VCaP (cell line): ENCODE measurements at regions not wholly inside any gene's neighbourhood (a gene's known extent, or its start where the extent isn't known, plus 50 kb on each side); places are given as distances from the start of the nearest gene placed in this dataset.

Experiments used
- H3K27ac ChIP-seq: fragments of 450-650 bp; 2 replicates; pipeline ENCODE4 v1.5.1; 2017
- CTCF ChIP-seq: fragments of 450-650 bp; conservative IDR thresholded peaks from 2 replicates; pipeline ENCODE4 v1.5.1; 2017; ENCODE audit warnings: mild to moderate bottlenecking, moderate library complexity

- TF ChIP-seq CTCF: no peak
- H3K27ac ChIP-seq: no peak overlapping the region
These were observed 282.4 kb upstream of the THSD7B start for GRCh38 chr2:136482966-136483365.

GRCh38 chr2:136482006-136482405, 283.3 kb upstream of the THSD7B start:
- no peak for TF ChIP-seq CTCF
- no peak overlapping the region for H3K27ac ChIP-seq

- no peak overlapping the region for H3K27ac ChIP-seq
- no peak for TF ChIP-seq CTCF
These were observed 285.6 kb upstream of the THSD7B start for GRCh38 chr2:136479696-136480095.

GRCh38 chr2:136468799-136469369, 296.5 kb upstream of the THSD7B start:
- TF ChIP-seq CTCF: no peak
- no peak overlapping the region for H3K27ac ChIP-seq

DNA sequence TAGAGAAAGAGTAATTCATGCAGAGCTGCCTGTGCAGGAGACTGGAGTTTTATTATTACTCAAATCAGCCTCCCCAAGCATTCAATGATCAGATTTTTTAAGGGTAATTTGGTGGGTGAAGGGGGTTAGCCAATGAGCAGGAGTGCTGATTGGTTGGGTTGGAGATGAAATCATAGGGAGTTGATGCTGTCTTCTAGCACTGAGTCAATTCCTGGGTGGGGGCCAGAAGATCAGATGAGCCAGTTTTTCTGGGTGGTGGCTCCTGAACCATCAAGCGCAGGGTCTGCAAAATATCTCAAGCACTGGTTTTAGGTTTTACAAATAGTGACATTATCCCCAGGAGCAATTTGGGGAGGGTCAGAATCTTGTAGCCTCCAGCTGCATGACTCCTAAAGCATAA, 312.8 kb upstream of the THSD7B start:
- H3K27ac ChIP-seq: no peak overlapping the region
- TF ChIP-seq CTCF: no peak

- no peak overlapping the region for H3K27ac ChIP-seq
- no peak for TF ChIP-seq CTCF
These were observed 316.2 kb upstream of the THSD7B start for GRCh38 chr2:136448986-136449780.

- TF ChIP-seq CTCF: no peak
- no peak overlapping the region for H3K27ac ChIP-seq
These were observed 316.9 kb upstream of the THSD7B start for GRCh38 chr2:136448432-136448831.
